ENCODE measurements at regions not wholly inside any gene's neighbourhood (a gene's known extent, or its start where the extent isn't known, plus 50 kb on each side); places are given as distances from the start of the nearest gene placed in this dataset.

- H3K36me3 ChIP-seq (ENCODE audit: control insufficient read depth in 3 of 3, insufficient read depth in 3 of 3, low read length in 3 of 3), result no peaks in the 10 kb centered on the region
- no peak overlapping the region for H3K9ac ChIP-seq (ENCODE audit: low read depth in 1 of 3, low read length in 3 of 3)
- no peak overlapping the region for H3K4me3 ChIP-seq (ENCODE audit: low read length in 3 of 3)
Measured at GRCh38 chr2:145644820-145645302, 1124.9 kb upstream of the ZEB2 start.

GRCh38 chr2:145638675-145639074 lies 1118.8 kb upstream of the ZEB2 start:
- Histone ChIP-seq H3K9ac (ENCODE audit: low read depth in 1 of 3, low read length in 3 of 3) (no peak overlapping the region), H3K27me3 (ENCODE audit: control insufficient read depth in 3 of 3, insufficient read depth in 3 of 3, low read length in 3 of 3) (no peaks in the 10 kb centered on the region), H3K9me3 (ENCODE audit: control insufficient read depth in 3 of 3, low read length in 3 of 3) (no peaks in the 10 kb centered on the region), H3K36me3 (ENCODE audit: control insufficient read depth in 3 of 3, insufficient read depth in 3 of 3, low read length in 3 of 3) (no peaks in the 10 kb centered on the region), H3K4me3 (ENCODE audit: low read length in 3 of 3) (no peak overlapping the region), H3K4me1 (ENCODE audit: control insufficient read depth in 3 of 3, insufficient read depth in 3 of 3, low read length in 3 of 3) (no peaks in the 10 kb centered on the region), H3K27ac (ENCODE audit: low read depth, low read length) (no peak overlapping the region)

More at GRCh38 chr2:145644820-145645302, 1124.9 kb upstream of the ZEB2 start:
- Histone ChIP-seq H3K4me1 (ENCODE audit: control insufficient read depth in 3 of 3, insufficient read depth in 3 of 3, low read length in 3 of 3) (no peaks in the 10 kb centered on the region), H3K27ac (ENCODE audit: low read depth, low read length) (no peak overlapping the region), H3K9me3 (ENCODE audit: control insufficient read depth in 3 of 3, low read length in 3 of 3) (no peaks in the 10 kb centered on the region), H3K27me3 (ENCODE audit: control insufficient read depth in 3 of 3, insufficient read depth in 3 of 3, low read length in 3 of 3) (no peaks in the 10 kb centered on the region)

- H3K4me1 ChIP-seq (ENCODE audit: control insufficient read depth in 3 of 3, insufficient read depth in 3 of 3, low read length in 3 of 3), result no peaks in the 10 kb centered on the region
Measured at GRCh38 chr2:145635706-145636427, 1115.9 kb upstream of the ZEB2 start.

GRCh38 chr2:145631561-145631960 lies 1111.6 kb upstream of the ZEB2 start:
- H3K9ac ChIP-seq (ENCODE audit: low read depth in 1 of 3, low read length in 3 of 3), result no peak overlapping the region
- H3K36me3 ChIP-seq (ENCODE audit: control insufficient read depth in 3 of 3, insufficient read depth in 3 of 3, low read length in 3 of 3), result no peaks in the 10 kb centered on the region
- H3K27ac ChIP-seq (ENCODE audit: low read depth, low read length), result no peak overlapping the region
- no peak overlapping the region for H3K4me3 ChIP-seq (ENCODE audit: low read length in 3 of 3)
- no peaks in the 10 kb centered on the region for H3K4me1 ChIP-seq (ENCODE audit: control insufficient read depth in 3 of 3, insufficient read depth in 3 of 3, low read length in 3 of 3)
- no peaks in the 10 kb centered on the region for H3K9me3 ChIP-seq (ENCODE audit: control insufficient read depth in 3 of 3, low read length in 3 of 3)
- no peaks in the 10 kb centered on the region for H3K27me3 ChIP-seq (ENCODE audit: control insufficient read depth in 3 of 3, insufficient read depth in 3 of 3, low read length in 3 of 3)

More at GRCh38 chr2:145635706-145636427, 1115.9 kb upstream of the ZEB2 start:
- Histone ChIP-seq H3K27me3 (ENCODE audit: control insufficient read depth in 3 of 3, insufficient read depth in 3 of 3, low read length in 3 of 3) (no peaks in the 10 kb centered on the region), H3K9me3 (ENCODE audit: control insufficient read depth in 3 of 3, low read length in 3 of 3) (no peaks in the 10 kb centered on the region), H3K36me3 (ENCODE audit: control insufficient read depth in 3 of 3, insufficient read depth in 3 of 3, low read length in 3 of 3) (no peaks in the 10 kb centered on the region), H3K4me3 (ENCODE audit: low read length in 3 of 3) (no peak overlapping the region), H3K9ac (ENCODE audit: low read depth in 1 of 3, low read length in 3 of 3) (no peak overlapping the region), H3K27ac (ENCODE audit: low read depth, low read length) (no peak overlapping the region)

GRCh38 chr2:145626301-145626700 lies 1106.4 kb upstream of the ZEB2 start:
- Histone ChIP-seq H3K9me3 (ENCODE audit: control insufficient read depth in 3 of 3, low read length in 3 of 3) (no peaks in the 10 kb centered on the region), H3K36me3 (ENCODE audit: control insufficient read depth in 3 of 3, insufficient read depth in 3 of 3, low read length in 3 of 3) (no peaks in the 10 kb centered on the region), H3K27ac (ENCODE audit: low read depth, low read length) (no peak overlapping the region), H3K9ac (ENCODE audit: low read depth in 1 of 3, low read length in 3 of 3) (no peak overlapping the region), H3K4me3 (ENCODE audit: low read length in 3 of 3) (no peak overlapping the region), H3K4me1 (ENCODE audit: control insufficient read depth in 3 of 3, insufficient read depth in 3 of 3, low read length in 3 of 3) (no peaks in the 10 kb centered on the region), H3K27me3 (ENCODE audit: control insufficient read depth in 3 of 3, insufficient read depth in 3 of 3, low read length in 3 of 3) (no peaks in the 10 kb centered on the region)

GRCh38 chr2:145625111-145625510 lies 1105.2 kb upstream of the ZEB2 start:
- H3K36me3 ChIP-seq (ENCODE audit: control insufficient read depth in 3 of 3, insufficient read depth in 3 of 3, low read length in 3 of 3), result no peaks in the 10 kb centered on the region
- no peak overlapping the region for H3K9ac ChIP-seq (ENCODE audit: low read depth in 1 of 3, low read length in 3 of 3)
- H3K9me3 ChIP-seq (ENCODE audit: control insufficient read depth in 3 of 3, low read length in 3 of 3), result no peaks in the 10 kb centered on the region
- H3K4me1 ChIP-seq (ENCODE audit: control insufficient read depth in 3 of 3, insufficient read depth in 3 of 3, low read length in 3 of 3), result no peaks in the 10 kb centered on the region
- H3K27me3 ChIP-seq (ENCODE audit: control insufficient read depth in 3 of 3, insufficient read depth in 3 of 3, low read length in 3 of 3), result no peaks in the 10 kb centered on the region
- no peak overlapping the region for H3K4me3 ChIP-seq (ENCODE audit: low read length in 3 of 3)
- no peak overlapping the region for H3K27ac ChIP-seq (ENCODE audit: low read depth, low read length)

- no peaks in the 10 kb centered on the region for H3K36me3 ChIP-seq (ENCODE audit: control insufficient read depth in 3 of 3, insufficient read depth in 3 of 3, low read length in 3 of 3)
- H3K4me3 ChIP-seq (ENCODE audit: low read length in 3 of 3), result no peak overlapping the region
- H3K4me1 ChIP-seq (ENCODE audit: control insufficient read depth in 3 of 3, insufficient read depth in 3 of 3, low read length in 3 of 3), result no peaks in the 10 kb centered on the region
- H3K9ac ChIP-seq (ENCODE audit: low read depth in 1 of 3, low read length in 3 of 3), result no peak overlapping the region
- H3K9me3 ChIP-seq (ENCODE audit: control insufficient read depth in 3 of 3, low read length in 3 of 3), result no peaks in the 10 kb centered on the region
- no peak overlapping the region for H3K27ac ChIP-seq (ENCODE audit: low read depth, low read length)
- H3K27me3 ChIP-seq (ENCODE audit: control insufficient read depth in 3 of 3, insufficient read depth in 3 of 3, low read length in 3 of 3), result no peaks in the 10 kb centered on the region
Measured at GRCh38 chr2:145623136-145623535, 1103.2 kb upstream of the ZEB2 start.

- Histone ChIP-seq H3K36me3 (ENCODE audit: control insufficient read depth in 3 of 3, insufficient read depth in 3 of 3, low read length in 3 of 3) (no peaks in the 10 kb centered on the region), H3K4me3 (ENCODE audit: low read length in 3 of 3) (no peak overlapping the region), H3K27ac (ENCODE audit: low read depth, low read length) (no peak overlapping the region), H3K4me1 (ENCODE audit: control insufficient read depth in 3 of 3, insufficient read depth in 3 of 3, low read length in 3 of 3) (no peaks in the 10 kb centered on the region), H3K27me3 (ENCODE audit: control insufficient read depth in 3 of 3, insufficient read depth in 3 of 3, low read length in 3 of 3) (no peaks in the 10 kb centered on the region), H3K9ac (ENCODE audit: low read depth in 1 of 3, low read length in 3 of 3) (no peak overlapping the region), H3K9me3 (ENCODE audit: control insufficient read depth in 3 of 3, low read length in 3 of 3) (no peaks in the 10 kb centered on the region)
Measured at GRCh38 chr2:145622285-145622684, 1102.4 kb upstream of the ZEB2 start.

- Histone ChIP-seq H3K9me3 (ENCODE audit: control insufficient read depth in 3 of 3, low read length in 3 of 3) (no peaks in the 10 kb centered on the region), H3K36me3 (ENCODE audit: control insufficient read depth in 3 of 3, insufficient read depth in 3 of 3, low read length in 3 of 3) (no peaks in the 10 kb centered on the region), H3K4me1 (ENCODE audit: control insufficient read depth in 3 of 3, insufficient read depth in 3 of 3, low read length in 3 of 3) (no peaks in the 10 kb centered on the region), H3K27ac (ENCODE audit: low read depth, low read length) (no peak overlapping the region), H3K27me3 (ENCODE audit: control insufficient read depth in 3 of 3, insufficient read depth in 3 of 3, low read length in 3 of 3) (no peaks in the 10 kb centered on the region), H3K9ac (ENCODE audit: low read depth in 1 of 3, low read length in 3 of 3) (no peak overlapping the region), H3K4me3 (ENCODE audit: low read length in 3 of 3) (no peak overlapping the region)
Measured at GRCh38 chr2:145617906-145618305, 1098.0 kb upstream of the ZEB2 start.

GRCh38 chr2:145617420-145617819 lies 1097.5 kb upstream of the ZEB2 start:
- Histone ChIP-seq H3K9me3 (ENCODE audit: control insufficient read depth in 3 of 3, low read length in 3 of 3) (no peaks in the 10 kb centered on the region), H3K27me3 (ENCODE audit: control insufficient read depth in 3 of 3, insufficient read depth in 3 of 3, low read length in 3 of 3) (no peaks in the 10 kb centered on the region), H3K27ac (ENCODE audit: low read depth, low read length) (no peak overlapping the region), H3K9ac (ENCODE audit: low read depth in 1 of 3, low read length in 3 of 3) (no peak overlapping the region), H3K4me1 (ENCODE audit: control insufficient read depth in 3 of 3, insufficient read depth in 3 of 3, low read length in 3 of 3) (no peaks in the 10 kb centered on the region), H3K4me3 (ENCODE audit: low read length in 3 of 3) (no peak overlapping the region), H3K36me3 (ENCODE audit: control insufficient read depth in 3 of 3, insufficient read depth in 3 of 3, low read length in 3 of 3) (no peaks in the 10 kb centered on the region)

Data from skeletal muscle tissue (tissue), 3 donors.